ENCODE measurements at regions not wholly inside any gene's neighbourhood (a gene's known extent, or its start where the extent isn't known, plus 50 kb on each side); places are given as distances from the start of the nearest gene placed in this dataset.

- POLR2A ChIA-PET, result no interaction called here
- intact Hi-C loops (cut with DNase I, micrococcal nuclease), result no loop called here
Measured at GRCh38 chr10:113320987-113321386, 231.9 kb upstream of the HABP2 start.

GRCh38 chr10:113322843-113323242, 230.0 kb upstream of the HABP2 start:
- no peak overlapping the region for H3K27ac Mint-ChIP-seq
- H3K4me3 ChIP-seq (ENCODE audit: low read length), result no peak overlapping the region
- intact Hi-C loops (cut with DNase I, micrococcal nuclease), result no loop called here
- no peaks in the 10 kb centered on the region for H3K9me3 Mint-ChIP-seq
- ATAC-seq (ENCODE audit: poor library complexity) (no peak), DNase-seq (peak in 3 of 14 experiments; percentile 13 to 61 (median 56))
- H3K27ac ChIP-seq (ENCODE audit: low read depth in 1 of 2, low read length in 2 of 2), result no peak overlapping the region
- no peaks in the 10 kb centered on the region for H3K27me3 Mint-ChIP-seq
- H3K4me3 Mint-ChIP-seq, result no peak overlapping the region
- no peaks in the 10 kb centered on the region for H3K27me3 ChIP-seq (ENCODE audit: control insufficient read depth in 1 of 2, insufficient read depth in 2 of 2, low read length in 2 of 2)
- no peaks in the 10 kb centered on the region for H3K36me3 Mint-ChIP-seq (ENCODE audit: low read depth)
- TF ChIP-seq CTCF (IDR thresholded peaks at IDR 0.05), result no peak
- H3K4me1 Mint-ChIP-seq (ENCODE audit: low read depth), result no peaks in the 10 kb centered on the region
- peaks cover 0 to under 1% of the 10 kb centered on the region in 2 experiments for H3K9me3 ChIP-seq (ENCODE audit: control insufficient read depth in 1 of 2, insufficient read depth in 1 of 2, low read length in 2 of 2)
- CTCF ChIA-PET, result no interaction called here
- peaks cover 4% of the 10 kb centered on the region for H3K4me1 ChIP-seq (ENCODE audit: insufficient read depth, low read length)
- POLR2A ChIA-PET, result no interaction called here
- H3K36me3 ChIP-seq (ENCODE audit: insufficient read depth, low read length), result no peaks in the 10 kb centered on the region

More at GRCh38 chr10:113320987-113321386, 231.9 kb upstream of the HABP2 start:
- Mint-ChIP-seq H3K27ac (no peak overlapping the region), H3K4me3 (no peak overlapping the region), H3K27me3 (no peaks in the 10 kb centered on the region), H3K36me3 (ENCODE audit: low read depth) (no peaks in the 10 kb centered on the region), H3K9me3 (peaks cover 2% of the 10 kb centered on the region), H3K4me1 (ENCODE audit: low read depth) (no peaks in the 10 kb centered on the region)
- TF ChIP-seq CTCF (IDR thresholded peaks at IDR 0.05), result no peak
- no peak overlapping the region for H3K27ac ChIP-seq (ENCODE audit: low read depth in 1 of 2, low read length in 2 of 2)
- no peak for ATAC-seq (ENCODE audit: poor library complexity)
- peaks cover 0 to 6% of the 10 kb centered on the region in 2 experiments for H3K9me3 ChIP-seq (ENCODE audit: control insufficient read depth in 1 of 2, insufficient read depth in 1 of 2, low read length in 2 of 2)
- H3K4me3 ChIP-seq (ENCODE audit: low read length), result no peak overlapping the region
- H3K4me1 ChIP-seq (ENCODE audit: insufficient read depth, low read length), result peaks cover 4% of the 10 kb centered on the region
- CTCF ChIA-PET, result no interaction called here
- peak in 3 of 14 experiments; percentile 21 to 33 (median 29) for DNase-seq
- no peaks in the 10 kb centered on the region for H3K27me3 ChIP-seq (ENCODE audit: control insufficient read depth in 1 of 2, insufficient read depth in 2 of 2, low read length in 2 of 2)
- no peaks in the 10 kb centered on the region for H3K36me3 ChIP-seq (ENCODE audit: insufficient read depth, low read length)

GRCh38 chr10:113323985-113324384, 228.9 kb upstream of the HABP2 start:
- H3K36me3 Mint-ChIP-seq (ENCODE audit: low read depth), result no peaks in the 10 kb centered on the region
- intact Hi-C loops (cut with DNase I, micrococcal nuclease), result no loop called here
- ATAC-seq (ENCODE audit: poor library complexity) (no peak), DNase-seq (no peak)
- Histone ChIP-seq H3K9me3 (ENCODE audit: control insufficient read depth in 1 of 2, insufficient read depth in 1 of 2, low read length in 2 of 2) (no peaks in the 10 kb centered on the region), H3K4me1 (ENCODE audit: insufficient read depth, low read length) (peaks cover 4% of the 10 kb centered on the region), H3K36me3 (ENCODE audit: insufficient read depth, low read length) (no peaks in the 10 kb centered on the region), H3K4me3 (ENCODE audit: low read length) (no peak overlapping the region), H3K27me3 (ENCODE audit: control insufficient read depth in 1 of 2, insufficient read depth in 2 of 2, low read length in 2 of 2) (no peaks in the 10 kb centered on the region), H3K27ac (ENCODE audit: low read depth in 1 of 2, low read length in 2 of 2) (no peak overlapping the region)
- no peaks in the 10 kb centered on the region for H3K9me3 Mint-ChIP-seq
- H3K27ac Mint-ChIP-seq, result no peak overlapping the region
- H3K4me1 Mint-ChIP-seq (ENCODE audit: low read depth), result no peaks in the 10 kb centered on the region
- no peak for TF ChIP-seq CTCF (IDR thresholded peaks at IDR 0.05)
- POLR2A ChIA-PET, result no interaction called here
- H3K27me3 Mint-ChIP-seq, result no peaks in the 10 kb centered on the region
- CTCF ChIA-PET, result no interaction called here
- no peak overlapping the region for H3K4me3 Mint-ChIP-seq

Data from CD4-positive, alpha-beta T cell (primary cell).